ENCODE measurements at regions not wholly inside any gene's neighbourhood (a gene's known extent, or its start where the extent isn't known, plus 50 kb on each side); places are given as distances from the start of the nearest gene placed in this dataset.

DNA sequence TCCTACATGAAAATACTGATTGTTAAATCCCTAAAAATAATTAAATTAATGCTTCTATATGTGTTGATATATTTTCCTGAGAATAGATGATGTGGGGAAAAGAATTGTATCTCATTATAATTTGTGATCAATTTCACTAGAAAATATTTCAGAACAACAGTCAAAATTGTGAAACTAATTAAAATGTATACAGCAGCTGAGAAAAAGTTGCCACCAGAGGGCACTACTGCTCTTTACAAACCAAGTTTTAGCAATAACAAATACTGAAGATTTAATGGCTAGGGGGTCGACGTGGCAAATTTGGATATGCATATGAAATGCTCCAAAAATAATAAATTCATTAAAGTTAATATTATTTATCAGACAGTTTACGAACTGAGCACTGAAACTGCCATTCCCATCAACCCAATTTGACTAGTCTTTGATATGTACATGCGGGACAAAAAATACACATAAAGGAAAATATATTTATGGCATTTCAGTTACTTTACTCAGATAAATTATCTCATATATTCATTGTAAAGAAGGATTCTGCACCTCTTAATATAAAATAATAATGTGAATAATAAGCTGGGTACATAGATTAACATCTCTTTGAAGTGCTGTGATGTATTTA is 96.3 kb upstream of the TMPRSS15 start:
- Histone ChIP-seq H3K9me3 (peaks cover 0 to 8% of the 10 kb centered on the region in 2 donors), H3K36me3 (no peaks in the 10 kb centered on the region), H3K27me3 (no peaks in the 10 kb centered on the region), H3K27ac (no peak overlapping the region), H3K4me3 (no peak overlapping the region), H3K4me1 (no peaks in the 10 kb centered on the region)
- intact Hi-C loops (cut with DNase I; ENCODE audit: low total_unique reads), result no loop called here
- in situ Hi-C loops (cut with MboI; ENCODE audit: low pct_ligation_motif_present in 1 of 4, low pct_unique_long_range_greater_than_20kb in 1 of 4, low sequenced_read_pairs in 3 of 4), result no loop called here
- 31 to 32% methylated on average over 4 of the region's 4 CpGs for WGBS, 2 donors (ENCODE audit: low coverage in 1 of 2)
- TF ChIP-seq POLR2AphosphoS5 (IDR thresholded peaks at IDR 0.05) (no peak), POLR2A (IDR thresholded peaks at IDR 0.05) (no peak)
- TF ChIP-seq, protein P1, sequence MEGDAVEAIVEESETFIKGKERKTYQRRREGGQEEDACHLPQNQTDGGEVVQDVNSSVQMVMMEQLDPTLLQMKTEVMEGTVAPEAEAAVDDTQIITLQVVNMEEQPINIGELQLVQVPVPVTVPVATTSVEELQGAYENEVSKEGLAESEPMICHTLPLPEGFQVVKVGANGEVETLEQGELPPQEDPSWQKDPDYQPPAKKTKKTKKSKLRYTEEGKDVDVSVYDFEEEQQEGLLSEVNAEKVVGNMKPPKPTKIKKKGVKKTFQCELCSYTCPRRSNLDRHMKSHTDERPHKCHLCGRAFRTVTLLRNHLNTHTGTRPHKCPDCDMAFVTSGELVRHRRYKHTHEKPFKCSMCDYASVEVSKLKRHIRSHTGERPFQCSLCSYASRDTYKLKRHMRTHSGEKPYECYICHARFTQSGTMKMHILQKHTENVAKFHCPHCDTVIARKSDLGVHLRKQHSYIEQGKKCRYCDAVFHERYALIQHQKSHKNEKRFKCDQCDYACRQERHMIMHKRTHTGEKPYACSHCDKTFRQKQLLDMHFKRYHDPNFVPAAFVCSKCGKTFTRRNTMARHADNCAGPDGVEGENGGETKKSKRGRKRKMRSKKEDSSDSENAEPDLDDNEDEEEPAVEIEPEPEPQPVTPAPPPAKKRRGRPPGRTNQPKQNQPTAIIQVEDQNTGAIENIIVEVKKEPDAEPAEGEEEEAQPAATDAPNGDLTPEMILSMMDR (IDR thresholded peaks at IDR 0.05), result peak; percentile 51 to 76 (median 66)
- DNase-seq, result peak; percentile 12

DNA sequence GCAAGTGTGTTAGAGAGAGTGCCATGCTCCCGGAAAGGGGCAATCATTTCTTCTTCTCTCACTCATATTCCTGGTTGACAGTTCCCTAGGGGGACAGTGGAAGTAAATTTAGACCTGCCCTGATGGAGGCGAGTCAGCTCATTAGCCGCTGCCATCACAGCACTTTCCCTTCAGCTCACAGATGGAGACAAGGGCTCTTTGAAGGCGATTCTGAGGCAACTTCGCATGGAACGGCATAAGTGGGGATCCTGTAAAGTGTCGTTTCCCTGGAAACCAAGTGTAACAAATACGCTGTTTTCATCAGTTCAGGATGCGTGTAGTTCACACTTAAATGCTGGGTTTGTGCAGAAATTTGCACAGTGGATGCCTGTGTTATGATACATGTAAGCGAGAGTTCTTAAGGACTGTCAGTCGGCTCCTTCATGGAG is 114.5 kb upstream of the TMPRSS15 start:
- Histone ChIP-seq H3K27ac (no peak overlapping the region), H3K4me1 (no peaks in the 10 kb centered on the region), H3K9me3 (no peaks in the 10 kb centered on the region), H3K27me3 (no peaks in the 10 kb centered on the region), H3K36me3 (no peaks in the 10 kb centered on the region), H3K4me3 (no peak overlapping the region)
- in situ Hi-C loops (cut with MboI; ENCODE audit: low pct_ligation_motif_present in 1 of 4, low pct_unique_long_range_greater_than_20kb in 1 of 4, low sequenced_read_pairs in 3 of 4) (no loop called here), intact Hi-C loops (cut with DNase I; ENCODE audit: low total_unique reads) (no loop called here)
- TF ChIP-seq, protein P1 (IDR thresholded peaks at IDR 0.05), result no peak
- TF ChIP-seq EP300 (IDR thresholded peaks at IDR 0.05; ENCODE audit: low read depth), result no peak
- TF ChIP-seq POLR2A (IDR thresholded peaks at IDR 0.05), result no peak
- TF ChIP-seq POLR2AphosphoS5 (IDR thresholded peaks at IDR 0.05), result no peak
- no peak for DNase-seq
- 80 to 87% methylated on average over 1 to 11 of the region's 11 CpGs for WGBS, 2 donors (ENCODE audit: low coverage in 1 of 2)

DNA sequence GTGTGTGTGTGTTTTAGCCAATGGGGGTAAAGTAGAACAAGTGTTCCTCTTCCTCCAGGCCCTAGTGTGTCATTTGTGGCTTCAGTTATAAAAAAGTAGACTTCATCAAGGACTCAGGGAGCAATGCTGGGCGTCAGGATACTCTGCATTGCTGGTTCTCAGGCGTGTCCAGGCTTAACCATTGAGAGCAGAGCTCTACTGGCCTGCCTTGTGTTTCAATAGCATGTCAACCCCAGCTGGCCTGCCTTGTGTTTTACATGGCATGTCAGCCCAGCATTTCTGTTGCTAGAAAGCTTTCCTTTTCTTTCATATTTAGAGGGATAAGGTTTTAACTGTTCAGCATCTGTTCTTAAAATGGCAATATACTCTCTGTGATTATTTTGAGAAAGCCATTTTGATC is 117.6 kb upstream of the TMPRSS15 start:
- no peak for DNase-seq
- in situ Hi-C loops (cut with MboI; ENCODE audit: low pct_ligation_motif_present in 1 of 4, low pct_unique_long_range_greater_than_20kb in 1 of 4, low sequenced_read_pairs in 3 of 4) (no loop called here), intact Hi-C loops (cut with DNase I; ENCODE audit: low total_unique reads) (no loop called here)
- Histone ChIP-seq H3K27me3 (no peaks in the 10 kb centered on the region), H3K27ac (no peak overlapping the region), H3K36me3 (no peaks in the 10 kb centered on the region), H3K4me1 (no peaks in the 10 kb centered on the region), H3K4me3 (no peak overlapping the region), H3K9me3 (no peaks in the 10 kb centered on the region)
- WGBS, 2 donors (ENCODE audit: low coverage in 1 of 2), result 22% methylated on average over 2 of the region's 2 CpGs; no CpG with 5 or more reads in 1 of the 2 donors
- TF ChIP-seq POLR2AphosphoS5 (IDR thresholded peaks at IDR 0.05) (no peak), POLR2A (IDR thresholded peaks at IDR 0.05) (no peak), EP300 (IDR thresholded peaks at IDR 0.05; ENCODE audit: low read depth) (no peak)
- TF ChIP-seq, protein P1 (IDR thresholded peaks at IDR 0.05), result no peak

DNA sequence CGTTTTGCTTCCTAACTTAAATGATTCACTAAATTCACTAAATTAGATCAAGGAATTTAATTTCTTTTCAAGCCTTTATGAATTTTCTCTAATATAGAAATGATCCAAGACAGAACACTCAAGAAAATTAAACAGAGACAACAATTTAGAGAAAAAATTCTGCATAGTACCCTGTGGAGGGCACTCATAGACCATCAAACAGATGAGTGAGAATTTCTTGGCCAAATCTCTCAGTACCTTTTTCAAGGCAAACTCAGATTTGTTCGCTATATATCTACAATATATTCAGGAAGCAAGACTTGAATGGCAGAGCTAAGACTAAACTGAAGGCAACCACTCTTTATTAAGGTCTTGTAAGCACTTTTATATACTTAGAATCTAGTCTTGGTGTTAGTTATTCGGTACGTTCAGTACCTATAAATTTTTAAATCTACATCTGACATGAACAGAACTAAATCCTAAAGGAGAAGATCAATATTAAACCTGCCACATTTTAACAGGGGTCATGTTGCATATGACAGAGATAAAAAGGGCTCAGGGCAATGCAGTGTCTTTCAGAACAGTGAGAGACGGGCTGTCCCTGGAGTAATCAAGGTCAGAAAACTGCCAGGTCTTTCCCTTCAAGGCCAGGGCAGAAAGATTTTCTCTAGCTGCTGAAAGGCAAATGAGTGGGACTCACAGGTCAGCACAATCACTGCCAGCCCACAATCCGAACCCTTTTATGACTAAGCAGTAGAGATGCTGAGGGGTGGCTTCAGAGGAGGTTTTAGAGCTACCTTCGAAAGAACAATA is 118.8 kb upstream of the TMPRSS15 start:
- no peaks in the 10 kb centered on the region for H3K4me1 ChIP-seq
- H3K27me3 ChIP-seq, result no peaks in the 10 kb centered on the region
- intact Hi-C loops (cut with DNase I; ENCODE audit: low total_unique reads) (no loop called here), in situ Hi-C loops (cut with MboI; ENCODE audit: low pct_ligation_motif_present in 1 of 4, low pct_unique_long_range_greater_than_20kb in 1 of 4, low sequenced_read_pairs in 3 of 4) (no loop called here)
- TF ChIP-seq, protein P1 (IDR thresholded peaks at IDR 0.05), result peak in 4 of 5 experiments; percentile 10 to 25 (median 23)
- TF ChIP-seq POLR2A (IDR thresholded peaks at IDR 0.05), result no peak
- H3K9me3 ChIP-seq, result no peaks in the 10 kb centered on the region
- no peaks in the 10 kb centered on the region for H3K36me3 ChIP-seq
- H3K27ac ChIP-seq, result no peak overlapping the region
- 67 to 80% methylated on average over 6 to 7 of the region's 7 CpGs for WGBS, 2 donors (ENCODE audit: low coverage in 1 of 2)
- DNase-seq, result no peak
- H3K4me3 ChIP-seq, result no peak overlapping the region
